HG03159 (cell line): ENCODE measurements at regions not wholly inside any gene's neighbourhood (a gene's known extent, or its start where the extent isn't known, plus 50 kb on each side); places are given as distances from the start of the nearest gene placed in this dataset.
"Not testable (repeated sequence)": the region's sequence is repeated elsewhere in the genome, so short reads cannot be mapped to it uniquely, and the experiment has no call there.

Experiments used
- ATAC-seq: cut with Tn5 transposase; IDR thresholded peaks from one replicate; pipeline ENCODE4 v1.9.1; 2021; ENCODE audit warnings: mild to moderate bottlenecking, moderate library complexity; ENCODE audit not compliant: unreplicated experiment

DNA sequence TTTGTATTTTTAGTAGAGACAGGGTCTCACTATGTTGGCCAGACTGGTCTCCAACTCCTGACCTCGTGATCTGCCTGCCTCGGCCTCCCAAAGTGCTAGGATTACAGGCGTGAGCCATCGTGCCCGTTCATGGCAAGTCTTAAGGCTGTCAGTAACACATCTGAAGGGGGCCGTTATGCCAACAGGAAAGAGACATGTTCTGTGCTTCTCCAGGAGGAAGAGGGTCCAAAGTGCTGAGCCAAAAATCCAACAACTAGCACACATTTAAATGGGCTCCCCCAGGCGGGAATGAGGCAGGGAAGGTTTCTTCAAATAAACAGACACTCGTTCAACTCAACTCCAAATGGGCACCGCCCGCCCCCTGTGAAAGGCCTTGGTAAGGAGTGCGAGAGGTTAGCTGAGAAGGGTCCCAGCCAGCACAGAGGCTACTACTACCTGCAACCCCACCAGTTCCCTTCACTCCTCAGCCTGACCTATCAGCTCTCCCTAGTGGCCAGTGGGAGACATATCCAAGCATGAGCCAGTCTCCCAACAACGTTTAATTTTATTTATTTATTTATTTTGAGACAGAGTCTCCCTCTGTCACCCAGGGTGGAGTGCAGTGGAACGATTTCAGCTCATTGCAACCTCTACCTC is 84.1 kb upstream of the DMRT1 start:
- ATAC-seq, result no peak

DNA sequence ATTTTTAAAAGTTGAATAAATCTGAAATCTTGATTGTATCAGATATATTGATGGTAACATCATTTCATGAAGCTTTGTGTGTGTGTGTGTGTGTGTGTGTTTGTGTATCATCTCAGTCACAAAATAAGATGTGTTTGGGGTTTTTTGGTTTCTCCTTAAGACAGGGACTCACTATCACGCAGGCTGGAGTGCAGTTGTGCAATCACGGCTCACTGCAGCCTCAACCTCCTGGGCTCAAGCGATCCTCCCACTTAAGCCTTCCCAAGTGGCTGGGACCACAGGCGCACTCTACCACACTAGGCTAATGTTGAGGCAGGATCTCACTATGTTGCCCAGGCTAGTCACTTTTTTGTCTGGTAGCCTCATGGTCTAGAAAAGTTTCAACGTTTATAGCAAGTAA is 83.4 kb upstream of the DMRT1 start:
- ATAC-seq, result no peak

DNA sequence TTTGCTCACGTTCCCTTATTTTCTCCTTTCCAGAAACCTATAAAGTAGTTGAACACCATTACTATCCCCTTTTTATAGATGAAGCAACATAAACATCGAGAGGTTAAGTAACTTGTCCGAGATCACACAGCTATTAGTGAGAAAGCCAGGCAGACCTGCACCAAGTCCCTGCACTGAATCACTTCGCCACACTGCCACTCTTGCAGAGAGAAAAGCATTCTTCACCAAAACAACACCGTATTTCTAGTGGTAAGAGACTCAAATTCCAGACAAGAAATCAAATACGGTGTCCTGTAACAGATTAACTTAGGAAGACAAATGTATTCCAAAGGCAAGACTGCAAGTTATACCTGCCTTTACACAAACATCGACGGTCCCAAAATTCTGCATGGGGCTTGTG is 82.0 kb upstream of the DMRT1 start:
- no peak for ATAC-seq

DNA sequence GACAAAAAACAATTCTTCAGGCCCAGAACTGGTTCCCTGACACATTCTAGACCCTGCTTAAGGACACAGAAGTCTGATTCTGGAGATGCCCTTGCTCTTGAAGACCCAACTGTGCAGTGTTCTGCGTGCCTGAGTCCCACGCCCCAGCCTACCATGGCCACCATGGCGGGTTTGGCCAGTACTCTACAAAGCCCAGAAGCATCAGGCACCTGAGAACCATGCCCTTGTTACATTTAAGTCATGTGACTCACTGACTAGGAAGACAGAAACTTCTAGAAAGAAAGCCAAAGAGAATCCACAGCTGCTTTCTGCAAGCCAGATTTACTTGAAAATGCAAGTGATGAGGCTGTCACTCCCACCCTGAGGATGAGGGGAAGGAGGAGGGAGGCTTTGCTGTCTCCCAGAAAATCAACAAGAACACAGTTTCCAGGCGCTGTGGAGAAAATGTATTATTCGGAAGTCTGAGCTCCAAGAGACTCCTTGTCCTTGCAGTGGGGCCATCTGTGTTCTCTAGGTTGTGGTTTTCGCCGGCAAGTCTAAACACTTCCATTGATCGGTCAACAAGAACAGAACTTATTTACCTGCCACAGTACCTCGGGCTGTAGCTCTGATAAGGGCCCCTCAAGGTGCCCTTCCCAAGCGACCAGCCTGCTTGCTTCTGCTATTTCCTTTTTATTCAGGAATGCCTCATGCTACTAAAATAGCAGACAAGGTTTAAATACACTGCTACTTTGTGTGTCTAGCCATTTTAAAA is 81.3 kb upstream of the DMRT1 start:
- no peak for ATAC-seq

DNA sequence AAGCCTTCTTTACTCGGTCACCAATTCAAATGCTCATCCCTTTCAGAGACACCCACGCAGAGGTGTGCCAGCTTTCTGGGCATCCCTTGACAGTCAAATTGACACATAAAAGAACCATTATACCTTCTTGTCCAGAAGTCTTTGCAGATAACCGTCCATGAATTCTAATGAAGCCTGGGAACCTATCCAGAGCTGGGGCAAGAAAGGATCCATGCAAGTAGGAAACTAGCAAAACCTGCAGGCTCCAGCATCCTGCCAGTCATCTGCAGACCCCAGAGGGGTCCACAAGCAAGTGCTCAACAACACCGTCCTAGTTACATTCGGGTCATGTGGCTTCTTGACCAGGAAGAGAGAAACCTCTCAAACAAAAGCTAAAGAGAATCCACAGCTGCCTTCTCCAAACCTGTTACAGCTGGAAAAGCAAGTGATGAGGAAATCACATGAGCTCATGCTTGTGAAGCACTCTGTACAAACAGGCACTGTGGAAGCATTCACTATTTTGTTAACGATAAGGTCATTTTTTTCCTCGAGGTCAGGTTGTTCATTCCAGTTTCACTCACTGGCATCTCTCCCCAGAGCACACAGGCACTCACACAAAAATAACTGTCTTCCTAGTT is 80.2 kb upstream of the DMRT1 start:
- no peak for ATAC-seq

DNA sequence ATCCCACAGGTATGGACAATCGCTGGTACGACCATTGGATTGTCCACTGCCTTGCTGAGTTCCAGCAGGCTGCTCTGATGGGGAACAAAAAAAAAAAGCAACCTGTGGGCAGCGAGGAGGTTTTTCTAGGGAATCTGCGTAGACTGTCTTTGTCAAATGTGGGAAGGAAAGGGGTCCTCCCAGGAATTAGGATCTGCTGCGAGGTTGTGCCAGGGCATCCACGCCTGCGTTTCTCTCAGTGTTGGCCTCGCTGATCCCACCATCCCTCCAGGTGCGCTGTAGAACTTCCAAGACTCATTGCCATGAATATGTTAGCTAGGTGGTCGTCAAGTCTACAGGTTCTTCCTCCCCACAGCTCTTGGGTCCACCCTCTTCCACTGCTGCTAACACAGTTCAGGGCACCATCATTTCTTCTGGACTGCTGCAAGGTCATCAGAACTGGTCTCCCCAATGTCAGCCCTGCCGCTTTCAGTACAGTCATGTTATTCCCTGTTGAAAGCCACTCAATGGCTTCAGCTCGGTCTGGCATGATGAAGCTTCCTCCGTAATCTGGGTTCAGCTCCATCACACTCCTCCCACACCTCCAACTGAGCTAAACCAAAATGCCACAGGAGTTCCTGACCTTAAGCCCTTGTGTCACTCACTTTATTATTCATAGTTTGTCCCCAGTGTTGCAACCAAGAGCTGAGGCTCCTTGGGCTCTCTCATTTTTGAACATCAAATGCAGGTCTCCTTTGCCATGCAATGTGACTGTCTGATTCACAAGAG is 79.5 kb upstream of the DMRT1 start:
- ATAC-seq, result no peak

DNA sequence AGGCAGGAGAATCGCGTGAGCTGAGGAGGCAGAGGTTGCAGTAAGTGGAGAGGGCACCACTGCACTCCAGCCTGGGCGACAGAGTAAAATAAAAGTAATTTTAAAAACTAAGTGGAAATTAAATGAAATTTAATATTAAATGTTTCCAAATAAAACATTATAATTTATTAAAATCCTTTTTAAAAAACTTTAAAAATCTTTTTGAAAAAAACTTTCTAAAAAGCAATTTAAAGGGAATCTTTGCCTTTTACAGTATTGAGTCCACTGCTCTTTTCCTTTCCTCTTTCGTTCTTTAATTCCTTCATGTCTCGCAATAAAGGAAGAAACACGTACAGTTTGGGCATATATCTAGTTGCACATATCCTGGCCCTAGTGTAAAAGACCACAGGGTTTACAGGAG is 77.8 kb upstream of the DMRT1 start:
- no peak for ATAC-seq

DNA sequence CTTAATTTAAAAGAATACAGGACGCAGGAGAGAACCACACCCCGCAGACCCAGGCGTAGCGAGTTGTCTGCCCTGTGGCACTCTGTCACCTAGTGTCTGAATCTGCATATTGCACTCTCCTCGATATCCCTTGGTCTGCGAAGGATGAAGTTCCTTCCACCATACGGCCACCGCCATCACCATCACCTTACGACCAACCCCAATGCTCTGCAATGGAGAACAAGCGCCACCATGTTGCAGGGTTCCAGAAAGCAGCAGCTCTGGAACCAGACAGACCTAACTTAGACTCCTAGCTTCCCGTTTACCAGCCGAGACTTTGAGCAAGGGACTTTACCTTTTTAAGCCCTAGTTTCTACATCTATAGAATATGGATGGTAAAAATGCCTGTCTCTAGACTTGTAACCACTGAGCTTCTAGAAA is 77.4 kb upstream of the DMRT1 start:
- peak; percentile 88 for ATAC-seq

DNA sequence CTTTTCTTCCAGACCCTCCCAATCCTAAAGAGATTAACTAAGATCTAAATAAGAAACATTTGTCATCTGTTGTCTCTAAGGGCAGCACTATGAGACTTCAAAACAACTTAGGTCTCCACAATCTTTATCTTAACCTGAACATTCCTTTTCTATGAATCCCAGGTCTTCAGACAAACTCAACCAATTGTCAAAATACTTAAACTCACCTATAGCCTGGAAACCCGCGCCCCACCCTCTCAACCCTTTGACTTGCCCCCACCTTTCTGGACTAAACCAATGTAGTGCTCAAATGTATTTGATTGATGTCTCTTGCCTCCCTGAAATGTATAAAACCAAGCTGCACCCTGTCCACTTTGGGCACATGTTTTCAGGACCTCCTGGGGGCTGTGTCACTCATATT is 76.5 kb upstream of the DMRT1 start:
- no peak for ATAC-seq

DNA sequence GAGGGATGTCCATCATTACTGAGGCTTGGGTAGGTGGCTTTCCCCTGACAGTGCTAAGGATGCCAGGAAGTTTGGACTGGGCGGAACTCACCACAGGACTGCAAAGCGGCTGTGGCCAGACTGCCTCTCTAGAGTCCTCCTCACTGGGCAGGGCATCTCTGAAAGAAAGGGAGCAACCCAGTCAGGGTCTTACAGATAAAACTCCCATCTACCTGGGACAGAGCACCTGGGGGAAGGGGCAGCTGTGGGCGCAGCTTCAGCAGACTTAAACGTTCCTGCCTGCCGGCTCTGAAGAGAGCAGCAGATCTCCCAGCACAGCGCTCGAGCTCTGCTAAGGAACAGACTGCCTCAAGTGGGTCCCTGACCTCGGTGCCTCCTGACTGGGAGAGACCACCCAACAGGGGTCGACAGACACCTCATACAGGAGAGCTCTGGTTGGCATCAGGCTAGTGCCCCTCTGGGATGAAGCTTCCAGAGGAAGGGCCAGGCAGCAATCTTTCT is 74.4 kb upstream of the DMRT1 start:
- ATAC-seq, result not testable (repeated sequence)

DNA sequence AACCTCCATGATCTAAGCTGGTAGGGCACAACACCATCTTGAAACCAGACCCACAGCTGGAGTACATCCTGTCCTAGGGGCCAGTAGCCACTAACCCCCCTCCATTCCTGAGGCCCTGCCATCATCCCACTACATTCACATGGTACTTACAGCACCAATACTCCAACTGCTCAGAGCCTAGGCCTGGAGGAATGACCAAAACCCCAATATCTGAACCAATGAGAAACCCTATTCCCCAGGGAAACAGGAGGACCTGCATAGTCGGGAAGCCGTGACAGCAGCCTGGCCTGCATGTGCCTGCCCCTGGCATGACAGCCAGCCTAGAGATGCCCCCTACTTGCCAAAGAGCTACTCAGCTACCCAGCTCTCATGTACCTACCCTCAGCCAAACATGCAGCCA is 65.4 kb upstream of the DMRT1 start:
- no peak for ATAC-seq

DNA sequence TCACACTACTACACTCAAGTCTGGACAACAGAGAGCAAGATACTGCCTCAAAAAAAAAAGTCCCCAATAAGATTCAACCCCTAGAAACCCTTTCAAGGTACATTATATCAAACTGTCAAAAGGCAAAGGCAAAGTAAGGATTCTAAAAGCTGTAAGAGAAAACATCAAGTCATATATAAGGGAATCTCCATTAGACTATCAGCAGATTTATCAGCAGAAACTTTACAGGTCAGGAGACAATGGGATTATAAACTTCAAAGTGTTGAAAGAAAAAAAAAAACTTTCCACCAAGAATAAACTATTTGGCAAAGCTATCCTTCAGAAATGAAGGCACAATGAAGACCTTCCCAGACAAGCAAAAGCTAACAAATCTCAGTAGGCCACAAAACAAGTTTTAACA is 63.5 kb upstream of the DMRT1 start:
- ATAC-seq, result no peak

DNA sequence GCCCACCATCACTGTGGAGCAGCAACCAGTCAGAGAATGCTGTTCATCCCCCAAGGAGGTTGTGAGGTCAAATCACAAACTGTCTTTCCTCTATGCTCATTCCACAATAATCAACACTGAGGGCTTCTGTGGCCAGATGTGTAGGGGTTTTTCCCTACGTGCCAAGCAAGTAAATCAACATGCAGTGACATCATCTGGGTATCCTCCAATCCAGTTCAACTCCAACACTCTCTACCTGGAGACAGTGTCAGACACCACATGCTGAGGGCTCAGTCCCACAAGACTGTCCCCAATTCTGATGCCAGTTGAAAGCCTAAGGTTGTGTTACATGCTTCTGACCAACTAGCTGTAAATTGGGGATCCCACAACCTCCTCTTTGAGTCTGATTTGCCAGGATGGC is 57.3 kb upstream of the DMRT1 start:
- ATAC-seq, result no peak

DNA sequence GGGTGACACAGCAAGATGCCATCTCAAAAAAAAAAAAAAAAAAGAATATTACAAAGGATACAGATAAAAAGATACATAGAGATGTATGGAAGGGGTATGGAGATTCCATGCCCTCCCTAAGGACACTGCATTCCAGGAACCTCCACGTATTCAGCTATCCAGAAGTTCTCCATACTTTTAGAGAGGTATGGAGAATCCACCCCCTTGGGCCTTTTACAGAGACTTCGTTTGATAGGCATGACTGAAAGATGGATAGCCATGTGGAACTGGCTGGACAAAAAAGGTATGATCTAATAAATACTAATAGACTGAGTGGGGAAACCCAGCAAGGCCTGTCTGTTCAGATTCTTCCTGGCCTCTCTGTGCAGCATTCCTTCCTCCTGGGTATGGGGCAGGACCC is 56.6 kb upstream of the DMRT1 start:
- no peak for ATAC-seq

DNA sequence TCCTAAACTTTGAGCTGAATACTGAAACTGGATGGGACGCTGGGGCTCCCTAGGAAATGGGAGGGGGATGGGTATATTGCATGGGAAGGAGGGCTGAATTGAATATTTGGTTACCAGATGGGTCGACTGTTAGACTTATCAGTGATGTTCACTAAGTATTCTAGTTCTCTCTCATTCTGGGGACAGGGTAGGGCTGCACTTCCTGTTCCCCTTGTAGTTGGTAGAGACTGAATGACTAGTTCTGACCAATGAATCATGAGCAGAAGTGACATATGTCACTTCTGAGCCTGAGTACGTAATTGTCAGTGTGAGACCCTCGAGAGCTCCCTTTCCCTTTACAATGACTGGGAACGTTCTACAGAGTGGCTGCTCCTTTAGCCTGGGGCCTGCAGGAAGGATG is 55.5 kb upstream of the DMRT1 start:
- no peak for ATAC-seq

DNA sequence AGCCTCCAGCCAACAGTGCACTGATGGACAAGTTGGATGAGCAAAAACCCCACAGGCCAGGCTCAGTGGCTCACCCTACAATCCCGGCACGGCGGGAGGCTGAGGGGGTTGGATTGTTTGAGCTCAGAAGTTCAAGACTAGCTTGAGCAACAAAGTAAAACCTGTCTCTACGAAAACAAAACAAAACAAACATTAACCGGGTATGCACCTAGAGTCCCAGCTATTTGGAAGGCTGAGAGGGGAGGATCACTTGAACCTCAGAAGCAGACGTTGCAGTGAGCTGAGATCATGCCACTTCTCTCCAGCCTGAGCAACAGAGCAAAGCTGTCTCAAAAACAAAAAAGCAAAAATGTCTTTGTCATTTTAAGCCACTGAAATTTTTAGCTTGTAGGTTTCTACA is 55.1 kb upstream of the DMRT1 start:
- no peak for ATAC-seq

DNA sequence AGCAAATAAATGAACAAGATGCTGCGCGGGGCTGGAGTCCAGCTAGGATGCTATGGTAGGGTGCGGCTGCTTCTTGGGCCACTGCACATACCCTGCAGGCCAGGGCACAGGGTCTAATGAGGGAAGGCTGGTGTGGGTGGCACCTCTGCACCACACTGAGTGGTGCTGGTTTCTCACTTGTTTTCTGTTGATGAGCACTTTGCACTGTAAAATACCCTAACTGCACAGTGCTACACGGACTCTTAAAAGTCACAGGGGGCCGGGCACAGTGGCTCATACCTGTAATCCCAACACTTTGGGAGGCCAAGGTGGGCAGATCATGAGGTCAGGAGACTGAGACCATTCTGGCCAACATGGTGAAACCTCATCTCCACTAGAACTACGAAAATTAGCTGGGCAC is 52.7 kb upstream of the DMRT1 start:
- no peak for ATAC-seq
